BLaER1 (cell line): ENCODE measurements at regions not wholly inside any gene's neighbourhood (a gene's known extent, or its start where the extent isn't known, plus 50 kb on each side); places are given as distances from the start of the nearest gene placed in this dataset.
A peak's percentile ranks its signal among the peaks of the same experiment; 100 is the strongest.

ENCODE experiments used
- H3K27ac ChIP-seq: shearing (Covaris generic); formaldehyde crosslinking; 2 replicates; pipeline ENCODE4 v1.8.1; 2022
- H3K27me3 ChIP-seq: shearing (Covaris generic); formaldehyde crosslinking; 2 replicates; pipeline ENCODE4 v1.8.1; 2022
- H3K36me3 ChIP-seq: shearing (Covaris generic); formaldehyde crosslinking; 2 replicates; pipeline ENCODE4 v1.8.1; 2022
- H3K4me1 ChIP-seq: shearing (Covaris generic); formaldehyde crosslinking; 2 replicates; pipeline ENCODE4 v1.8.1; 2022
- H3K4me2 ChIP-seq: shearing (Covaris generic); formaldehyde crosslinking; 2 replicates; pipeline ENCODE4 v1.8.1; 2022
- H3K4me3 ChIP-seq: shearing (Covaris generic); formaldehyde crosslinking; 2 replicates; pipeline ENCODE4 v1.8.1; 2022
- H3K9ac ChIP-seq: shearing (Covaris generic); formaldehyde crosslinking; 2 replicates; pipeline ENCODE4 v1.8.1; 2022
- H3K9me3 ChIP-seq: shearing (Covaris generic); formaldehyde crosslinking; 2 replicates; pipeline ENCODE4 v1.8.1; 2022
- H4K20me1 ChIP-seq: shearing (Covaris generic); formaldehyde crosslinking; 2 replicates; pipeline ENCODE4 v1.8.1; 2022
- Cebpa-rat ChIP-seq: shearing (Covaris generic); IDR thresholded peaks from 2 replicates; pipeline ENCODE4 v1.8.1; 2022

DNA sequence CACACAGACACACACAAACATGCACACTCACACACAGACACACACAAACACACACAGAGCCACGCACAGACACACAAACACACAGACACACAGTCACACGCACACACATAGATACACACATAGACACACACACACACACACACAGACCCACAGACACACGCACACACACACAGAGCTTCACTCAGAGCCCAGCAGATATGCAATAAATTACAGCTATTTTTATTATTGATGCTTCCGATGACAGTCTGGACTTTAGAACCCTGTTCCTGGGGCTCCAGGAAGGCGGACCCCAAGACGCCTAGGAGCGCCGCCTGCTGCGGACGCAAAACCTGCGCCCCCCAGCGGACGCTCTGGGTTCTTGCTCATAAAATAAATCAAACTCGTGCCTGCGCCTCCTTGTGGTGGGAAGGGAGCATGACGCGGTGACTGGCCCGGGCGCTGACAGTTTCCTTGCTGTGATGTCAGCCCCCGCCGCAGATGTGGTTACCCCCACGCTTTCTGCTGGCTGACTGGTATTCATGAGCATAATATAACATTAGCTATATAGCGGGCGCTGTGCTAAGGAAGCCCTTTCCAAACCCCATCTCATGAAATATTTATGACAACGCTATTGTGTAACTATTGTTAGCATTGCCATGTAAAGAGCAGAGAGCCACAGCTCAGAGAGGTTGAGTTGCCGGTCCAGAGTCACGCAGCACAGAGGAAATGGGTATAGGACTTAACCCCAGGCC is 64.4 kb upstream of the TM9SF2 start:
- no peaks in the 10 kb centered on the region for H3K36me3 ChIP-seq
- H3K27ac ChIP-seq: no peak overlapping the region
- H3K9ac ChIP-seq: no peak overlapping the region
- no peak for TF ChIP-seq Cebpa-rat
- H3K4me2 ChIP-seq: peak overlapping the region; percentile 33; the same call in 1 of the 2 replicates
- H3K4me3 ChIP-seq: no peak overlapping the region
- H4K20me1 ChIP-seq: no peaks in the 10 kb centered on the region
- no peaks in the 10 kb centered on the region for H3K9me3 ChIP-seq
- no peaks in the 10 kb centered on the region for H3K27me3 ChIP-seq
- peaks cover 45% of the 10 kb centered on the region for H3K4me1 ChIP-seq

DNA sequence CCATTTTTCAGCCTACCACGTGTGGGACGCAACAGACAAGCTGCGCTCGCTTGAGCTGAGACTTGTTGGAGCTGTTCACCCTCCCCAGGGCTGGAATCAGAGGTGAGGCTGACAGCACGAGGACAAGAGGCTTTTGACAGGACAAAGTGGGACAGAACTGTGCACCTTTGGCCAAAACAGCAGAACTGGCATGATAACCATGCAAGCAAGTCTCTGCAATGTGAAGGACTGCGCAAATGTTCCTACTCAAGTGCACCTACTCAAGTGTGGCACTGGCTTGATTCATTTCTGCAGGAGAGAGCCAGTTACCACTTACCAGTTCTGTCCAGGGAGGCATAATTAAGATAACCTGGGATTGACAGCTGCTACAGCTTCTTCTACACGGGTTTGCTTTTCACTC is 62.2 kb upstream of the TM9SF2 start:
- Histone ChIP-seq H3K9ac (no peak overlapping the region), H3K9me3 (no peaks in the 10 kb centered on the region), H3K4me3 (no peak overlapping the region), H3K36me3 (no peaks in the 10 kb centered on the region), H3K27ac (no peak overlapping the region), H4K20me1 (no peaks in the 10 kb centered on the region), H3K27me3 (no peaks in the 10 kb centered on the region), H3K4me2 (peak overlapping the region; percentile 46; the same call in 1 of the 2 replicates), H3K4me1 (peaks cover 23% of the 10 kb centered on the region)
- TF ChIP-seq Cebpa-rat: no peak

DNA sequence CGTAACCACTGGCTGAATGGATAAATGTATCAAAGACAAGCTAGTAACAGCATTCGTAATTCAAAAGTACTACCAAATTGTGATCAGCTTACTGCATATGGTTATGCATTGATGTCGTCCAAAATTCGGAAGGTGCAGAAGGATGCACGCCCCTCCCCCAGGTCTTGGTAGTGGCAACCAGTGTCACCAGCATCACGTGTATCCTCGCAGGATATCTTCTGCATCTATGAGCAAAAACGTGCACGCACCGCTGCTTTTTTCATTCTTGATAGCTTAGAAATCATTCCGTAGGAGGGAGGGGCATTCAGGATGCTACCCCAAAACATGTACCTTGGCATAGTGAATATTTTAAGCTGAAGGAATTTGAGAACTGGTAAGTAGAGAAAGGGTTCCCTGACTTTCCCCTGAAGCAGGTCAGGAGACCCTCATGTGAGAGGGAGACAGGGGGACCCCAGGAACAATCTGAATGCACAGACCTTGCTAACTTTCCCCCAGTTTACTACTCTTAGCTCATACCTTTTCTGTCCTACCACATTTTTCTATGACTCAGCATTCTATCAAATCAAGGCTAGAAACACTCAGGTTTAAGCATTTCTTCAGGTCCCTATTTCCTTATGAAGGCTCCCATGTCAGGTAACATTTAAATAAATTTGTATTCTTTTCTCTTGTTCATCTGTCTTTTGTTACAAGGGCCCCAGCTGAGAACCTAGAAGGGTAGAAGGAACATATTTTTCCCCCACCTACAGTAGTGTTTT is 61.2 kb upstream of the TM9SF2 start:
- no peak overlapping the region for H3K9ac ChIP-seq
- TF ChIP-seq Cebpa-rat: no peak

DNA sequence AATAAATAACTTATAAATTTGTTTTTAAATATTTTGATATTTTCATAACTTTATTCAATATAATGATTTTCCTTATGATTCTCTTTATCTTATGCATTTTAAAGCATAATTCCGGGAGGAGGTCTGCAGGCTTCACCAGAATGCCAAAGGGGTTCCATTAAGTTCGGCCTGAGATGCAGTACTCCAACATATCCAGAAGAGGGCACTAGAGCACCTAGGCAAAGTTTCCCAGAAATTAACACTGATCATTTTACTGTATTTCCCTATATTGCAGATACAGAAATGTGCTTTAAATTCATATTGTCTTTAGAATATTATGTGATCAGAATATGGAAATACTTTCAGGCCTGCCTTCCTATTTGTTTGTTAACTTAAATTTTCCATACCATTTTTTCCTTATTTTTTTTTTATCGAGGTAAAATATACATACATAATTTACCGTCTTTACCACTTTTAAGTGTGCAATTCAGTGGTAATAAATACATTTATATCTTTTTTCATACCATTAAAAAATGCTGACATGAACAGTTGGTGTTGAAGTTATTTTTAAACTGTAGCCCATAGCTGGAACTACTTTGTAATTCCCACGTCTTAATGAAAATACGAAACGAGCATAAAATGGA is 58.9 kb upstream of the TM9SF2 start:
- Histone ChIP-seq H3K4me1 (peaks cover 20% of the 10 kb centered on the region), H3K9me3 (no peaks in the 10 kb centered on the region), H3K4me2 (no peak overlapping the region), H3K36me3 (no peaks in the 10 kb centered on the region), H3K27me3 (no peaks in the 10 kb centered on the region), H3K9ac (no peak overlapping the region), H3K4me3 (no peak overlapping the region), H3K27ac (no peak overlapping the region), H4K20me1 (no peaks in the 10 kb centered on the region)
- TF ChIP-seq Cebpa-rat: no peak

More for the DNA sequence above, 61.2 kb upstream of the TM9SF2 start:
- H3K27me3 ChIP-seq: no peaks in the 10 kb centered on the region
- H3K4me2 ChIP-seq: peak overlapping the region; percentile 46
- H3K36me3 ChIP-seq: no peaks in the 10 kb centered on the region
- no peak overlapping the region for H3K4me3 ChIP-seq
- H4K20me1 ChIP-seq: no peaks in the 10 kb centered on the region
- H3K27ac ChIP-seq: no peak overlapping the region
- no peaks in the 10 kb centered on the region for H3K9me3 ChIP-seq
- peaks cover 20% of the 10 kb centered on the region for H3K4me1 ChIP-seq

DNA sequence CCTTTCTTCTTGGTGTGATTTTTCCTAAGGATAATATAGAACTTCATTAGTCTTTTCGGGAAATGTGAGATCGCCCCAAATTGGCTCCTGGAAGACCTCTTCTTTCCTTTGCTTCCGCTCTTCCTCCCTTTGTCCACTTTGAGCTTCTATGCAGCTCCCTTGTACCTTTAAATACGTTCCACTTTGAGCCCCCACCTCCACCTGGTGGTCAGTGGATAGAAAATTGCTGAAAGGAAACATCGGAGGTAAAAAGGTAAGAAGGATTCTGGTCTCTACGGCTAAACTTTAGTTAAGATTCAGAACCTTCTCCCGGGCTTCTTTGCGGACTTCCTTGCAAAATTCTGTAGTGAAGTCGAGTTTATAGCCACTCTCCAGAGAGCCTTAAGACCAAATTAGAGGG is 55.0 kb upstream of the TM9SF2 start:
- Histone ChIP-seq H3K27me3 (no peaks in the 10 kb centered on the region), H3K4me1 (peaks cover 30% of the 10 kb centered on the region), H3K27ac (no peak overlapping the region), H3K4me2 (peak overlapping the region; percentile 42), H4K20me1 (no peaks in the 10 kb centered on the region), H3K36me3 (no peaks in the 10 kb centered on the region), H3K4me3 (no peak overlapping the region), H3K9ac (no peak overlapping the region), H3K9me3 (no peaks in the 10 kb centered on the region)
- TF ChIP-seq Cebpa-rat: no peak

DNA sequence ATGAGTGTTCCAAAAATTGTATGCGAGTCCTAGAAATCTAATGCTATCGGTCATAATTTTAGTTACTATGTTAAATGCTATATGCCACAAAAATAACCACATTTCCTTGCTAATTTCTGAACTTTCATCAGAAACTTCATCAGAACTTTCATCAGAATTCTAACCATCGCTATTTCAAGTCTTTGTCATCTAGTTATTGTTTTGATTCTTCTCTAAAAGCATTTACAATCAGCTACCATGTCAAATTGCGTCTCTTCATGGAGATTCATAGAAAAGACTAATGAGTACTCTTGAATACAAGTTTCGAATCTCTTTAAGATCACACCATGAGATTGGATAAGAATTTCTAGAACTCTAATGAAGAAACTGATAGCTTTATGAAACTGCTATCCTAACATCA is 52.7 kb upstream of the TM9SF2 start:
- no peaks in the 10 kb centered on the region for H3K36me3 ChIP-seq
- H3K4me1 ChIP-seq: peaks cover 48% of the 10 kb centered on the region
- no peak for TF ChIP-seq Cebpa-rat
- H3K27ac ChIP-seq: no peak overlapping the region
- H3K4me2 ChIP-seq: no peak overlapping the region
- no peak overlapping the region for H3K4me3 ChIP-seq
- no peaks in the 10 kb centered on the region for H4K20me1 ChIP-seq
- peaks cover 18% of the 10 kb centered on the region for H3K9me3 ChIP-seq
- no peak overlapping the region for H3K9ac ChIP-seq
- no peaks in the 10 kb centered on the region for H3K27me3 ChIP-seq

DNA sequence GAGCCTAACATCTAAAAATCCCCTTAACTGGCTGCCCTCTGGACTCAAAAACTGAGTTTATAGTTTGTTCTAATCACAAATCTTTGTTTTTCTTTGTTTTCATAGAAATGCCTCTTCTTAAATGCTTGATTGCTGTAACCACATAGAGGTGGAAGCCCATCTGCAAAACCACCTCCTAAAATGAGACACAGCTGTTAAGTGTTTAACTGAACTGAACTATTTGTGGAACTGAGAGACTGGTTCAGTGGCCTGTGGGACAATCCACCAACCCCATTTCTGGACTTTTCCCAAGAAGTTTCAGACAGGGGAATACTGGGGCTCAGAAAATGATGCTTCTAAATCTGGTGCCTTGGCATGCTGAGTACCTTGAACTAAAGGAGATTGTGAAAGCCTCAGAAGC is 50.9 kb upstream of the TM9SF2 start:
- no peaks in the 10 kb centered on the region for H3K27me3 ChIP-seq
- peak overlapping the region; percentile 85 for H3K27ac ChIP-seq
- no peak overlapping the region; the same call in 1 of the 2 replicates for H3K4me3 ChIP-seq
- no peaks in the 10 kb centered on the region for H4K20me1 ChIP-seq
- peak overlapping the region; percentile 72 for H3K4me2 ChIP-seq
- H3K9me3 ChIP-seq: peaks cover 34% of the 10 kb centered on the region
- H3K9ac ChIP-seq: peak overlapping the region; percentile 47
- TF ChIP-seq Cebpa-rat: no peak
- H3K36me3 ChIP-seq: no peaks in the 10 kb centered on the region
- peaks cover 48% of the 10 kb centered on the region for H3K4me1 ChIP-seq
